Adipocyte (in vitro differentiated cells): ENCODE measurements at regions not wholly inside any gene's neighbourhood (a gene's known extent, or its start where the extent isn't known, plus 50 kb on each side); places are given as distances from the start of the nearest gene placed in this dataset.
A peak's percentile ranks its signal among the peaks of the same experiment; 100 is the strongest.

ENCODE experiments used
- DNase-seq: peaks from one replicate; pipeline ENCODE4 v3.0.0-alpha.2; 2015; ENCODE audit warnings: low read depth
- H3K27me3 ChIP-seq: replicated peaks from 2 replicates; pipeline ENCODE4 v1.7.0; 2013; ENCODE audit warnings: mild to moderate bottlenecking, low read length, moderate library complexity; ENCODE audit not compliant: control insufficient read depth, insufficient read depth
- H3K36me3 ChIP-seq: 2 replicates; pipeline ENCODE4 v1.7.0; 2013; ENCODE audit warnings: low read length, mild to moderate bottlenecking, moderate library complexity; ENCODE audit not compliant: control insufficient read depth, insufficient read depth, severe bottlenecking
- H3K4me1 ChIP-seq: 2 replicates; pipeline ENCODE4 v1.7.0; 2013; ENCODE audit warnings: mild to moderate bottlenecking, low read length, moderate library complexity; ENCODE audit not compliant: control insufficient read depth, insufficient read depth
- H3K4me3 ChIP-seq: 2 replicates; pipeline ENCODE4 v1.7.0; 2013; ENCODE audit warnings: mild to moderate bottlenecking, low read length, moderate library complexity
- H3K9ac ChIP-seq: 2 replicates; pipeline ENCODE4 v1.7.0; 2013; ENCODE audit warnings: mild to moderate bottlenecking, low read length, moderate library complexity
- H3K9me3 ChIP-seq: 2 replicates; pipeline ENCODE4 v1.7.0; 2013; ENCODE audit warnings: mild to moderate bottlenecking, low read length, moderate library complexity; ENCODE audit not compliant: control insufficient read depth

DNA sequence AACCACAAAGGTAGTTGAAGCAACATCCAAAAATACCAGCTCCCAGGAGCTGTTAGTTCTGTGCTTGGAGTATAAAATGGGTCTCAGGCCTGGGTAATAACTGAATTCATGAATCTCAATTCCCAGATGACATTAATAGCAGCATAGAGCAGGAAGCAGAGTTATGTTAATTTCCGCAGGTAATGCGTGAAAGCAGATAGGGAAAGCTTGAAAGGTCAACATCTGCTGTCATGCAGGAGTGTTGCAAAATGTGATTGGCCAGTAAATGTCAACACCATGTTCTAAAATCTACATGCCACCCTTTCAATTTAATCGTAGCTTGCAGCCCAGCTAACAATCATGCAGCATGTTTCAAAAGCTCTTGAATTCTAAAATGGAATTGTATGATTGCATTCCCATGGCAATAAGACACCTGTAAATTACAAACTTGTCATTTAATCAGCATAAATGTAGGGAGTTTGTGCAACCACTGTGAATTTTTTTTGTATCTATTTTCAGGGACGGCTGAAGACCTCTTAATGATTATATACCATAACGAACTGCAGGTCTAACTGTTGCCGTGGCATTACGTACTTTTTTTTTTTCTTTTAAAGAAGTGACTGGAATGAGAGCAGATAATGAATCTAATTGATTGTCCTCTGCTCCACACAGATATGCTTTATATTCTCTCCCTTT, 635.8 kb upstream of the FOXG1 start:
- H3K4me3 ChIP-seq: no peak overlapping the region
- H3K27me3 ChIP-seq: no peaks in the 10 kb centered on the region
- DNase-seq: no peak
- no peak overlapping the region for H3K9ac ChIP-seq
- no peaks in the 10 kb centered on the region for H3K4me1 ChIP-seq
- H3K9me3 ChIP-seq: no peaks in the 10 kb centered on the region
- H3K36me3 ChIP-seq: no peaks in the 10 kb centered on the region

- Histone ChIP-seq H3K4me1 (no peaks in the 10 kb centered on the region), H3K4me3 (no peak overlapping the region)
- no peak for DNase-seq
Observed at GRCh38 chr14:28138341-28138740, 628.2 kb upstream of the FOXG1 start.

GRCh38 chr14:28141662-28142061, 624.9 kb upstream of the FOXG1 start:
- H3K9ac ChIP-seq: no peak overlapping the region
- no peak overlapping the region for H3K4me3 ChIP-seq
- no peaks in the 10 kb centered on the region for H3K27me3 ChIP-seq
- H3K36me3 ChIP-seq: no peaks in the 10 kb centered on the region
- H3K9me3 ChIP-seq: no peaks in the 10 kb centered on the region
- DNase-seq: no peak
- no peaks in the 10 kb centered on the region for H3K4me1 ChIP-seq

More at GRCh38 chr14:28138341-28138740, 628.2 kb upstream of the FOXG1 start:
- Histone ChIP-seq H3K9me3 (no peaks in the 10 kb centered on the region), H3K36me3 (no peaks in the 10 kb centered on the region), H3K9ac (no peak overlapping the region), H3K27me3 (no peaks in the 10 kb centered on the region)

DNA sequence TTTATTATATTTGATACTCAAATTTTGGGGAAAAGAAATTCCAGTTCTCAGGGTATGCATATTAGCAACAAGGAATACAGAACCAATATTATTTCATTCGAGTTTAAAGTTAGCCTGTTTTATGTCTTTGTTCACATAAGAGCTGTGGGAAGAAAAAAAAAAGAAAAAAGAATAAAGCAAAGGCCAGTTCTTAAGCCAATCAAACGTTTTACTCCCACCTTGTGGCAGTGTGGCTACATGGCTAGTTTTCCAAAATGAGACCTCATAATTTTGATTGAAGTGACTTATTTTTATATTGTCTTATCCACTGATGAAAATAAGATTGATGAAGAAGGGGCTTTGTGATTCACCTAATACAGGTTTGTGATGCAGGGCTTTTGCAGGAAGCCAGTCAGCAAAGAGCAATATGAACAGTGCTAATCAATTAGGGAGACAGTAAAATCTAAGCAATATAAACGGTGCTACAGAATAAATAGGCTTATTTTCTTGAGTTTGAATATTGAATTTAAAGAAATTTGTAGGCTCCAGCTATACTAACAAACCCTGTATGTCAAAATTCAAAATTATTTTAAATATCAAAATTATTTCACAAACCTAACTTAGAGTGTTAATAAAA, 624.1 kb upstream of the FOXG1 start:
- no peaks in the 10 kb centered on the region for H3K36me3 ChIP-seq
- H3K9ac ChIP-seq: no peak overlapping the region
- peak; percentile 10 for DNase-seq
- H3K27me3 ChIP-seq: no peaks in the 10 kb centered on the region
- no peak overlapping the region for H3K4me3 ChIP-seq
- H3K9me3 ChIP-seq: no peaks in the 10 kb centered on the region
- no peaks in the 10 kb centered on the region for H3K4me1 ChIP-seq

DNA sequence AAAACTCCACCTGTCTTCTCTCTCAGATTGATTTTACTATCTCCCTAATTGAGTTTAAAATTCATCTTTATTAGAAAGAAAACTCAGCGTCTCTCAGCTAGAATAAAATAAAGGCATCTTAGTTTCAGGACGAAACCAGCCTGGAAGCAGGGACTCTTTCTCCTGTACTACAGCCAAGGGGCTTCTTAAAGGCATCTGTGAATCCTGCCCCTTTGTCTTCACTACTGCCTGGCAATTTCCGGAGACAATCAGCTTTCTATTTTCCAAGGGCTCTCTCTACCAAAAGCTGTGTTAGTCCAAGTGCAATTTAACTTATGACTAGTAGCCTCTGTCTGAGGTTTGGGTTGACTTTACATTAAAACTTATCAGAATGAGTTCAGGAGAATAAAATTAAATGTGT, 623.3 kb upstream of the FOXG1 start:
- Histone ChIP-seq H3K9ac (no peak overlapping the region), H3K9me3 (no peaks in the 10 kb centered on the region), H3K36me3 (no peaks in the 10 kb centered on the region), H3K27me3 (no peaks in the 10 kb centered on the region), H3K4me3 (no peak overlapping the region), H3K4me1 (no peaks in the 10 kb centered on the region)
- DNase-seq: no peak

DNA sequence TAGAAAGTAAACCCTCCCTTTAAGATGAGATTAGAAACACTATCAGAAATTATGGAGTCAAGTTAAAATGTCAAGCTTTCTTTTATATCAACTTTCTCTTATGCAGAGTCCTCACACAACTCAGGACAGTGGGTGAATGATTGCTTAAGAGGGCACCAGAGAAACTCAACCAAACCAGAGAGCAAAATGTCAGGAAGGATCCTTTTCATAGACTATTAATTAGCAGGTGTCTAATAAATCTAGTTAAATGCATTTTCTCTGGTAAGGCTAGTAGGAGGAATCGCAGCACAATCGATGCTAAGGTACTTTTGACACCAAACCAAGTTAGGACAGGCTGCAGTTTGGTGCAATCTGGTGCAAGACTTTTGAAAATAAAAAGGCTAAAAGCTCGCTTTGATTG, 614.7 kb upstream of the FOXG1 start:
- Histone ChIP-seq H3K9ac (no peak overlapping the region), H3K36me3 (no peaks in the 10 kb centered on the region), H3K9me3 (no peaks in the 10 kb centered on the region), H3K4me3 (no peak overlapping the region), H3K4me1 (no peaks in the 10 kb centered on the region), H3K27me3 (no peaks in the 10 kb centered on the region)
- DNase-seq: no peak

- Histone ChIP-seq H3K9ac (no peak overlapping the region), H3K9me3 (no peaks in the 10 kb centered on the region), H3K4me1 (no peaks in the 10 kb centered on the region), H3K27me3 (no peaks in the 10 kb centered on the region), H3K36me3 (no peaks in the 10 kb centered on the region), H3K4me3 (no peak overlapping the region)
- DNase-seq: no peak
Observed at GRCh38 chr14:28152453-28153044, 614.0 kb upstream of the FOXG1 start.

GRCh38 chr14:28157289-28157869, 609.2 kb upstream of the FOXG1 start:
- Histone ChIP-seq H3K9ac (no peak overlapping the region), H3K9me3 (no peaks in the 10 kb centered on the region), H3K36me3 (no peaks in the 10 kb centered on the region), H3K4me1 (no peaks in the 10 kb centered on the region), H3K4me3 (no peak overlapping the region), H3K27me3 (no peaks in the 10 kb centered on the region)
- DNase-seq: no peak

GRCh38 chr14:28157887-28158791, 608.4 kb upstream of the FOXG1 start:
- Histone ChIP-seq H3K27me3 (no peaks in the 10 kb centered on the region), H3K9me3 (no peaks in the 10 kb centered on the region), H3K9ac (no peak overlapping the region), H3K4me1 (no peaks in the 10 kb centered on the region), H3K4me3 (no peak overlapping the region), H3K36me3 (no peaks in the 10 kb centered on the region)
- DNase-seq: no peak

- Histone ChIP-seq H3K9ac (no peak overlapping the region), H3K36me3 (no peaks in the 10 kb centered on the region), H3K4me3 (no peak overlapping the region), H3K27me3 (no peaks in the 10 kb centered on the region), H3K4me1 (no peaks in the 10 kb centered on the region), H3K9me3 (no peaks in the 10 kb centered on the region)
- no peak for DNase-seq
Observed at GRCh38 chr14:28161040-28161439, 605.5 kb upstream of the FOXG1 start.

GRCh38 chr14:28163233-28163632, 603.4 kb upstream of the FOXG1 start:
- Histone ChIP-seq H3K4me1 (no peaks in the 10 kb centered on the region), H3K36me3 (no peaks in the 10 kb centered on the region), H3K9me3 (no peaks in the 10 kb centered on the region), H3K4me3 (no peak overlapping the region), H3K27me3 (no peaks in the 10 kb centered on the region), H3K9ac (no peak overlapping the region)
- DNase-seq: no peak
